Left ventricle myocardium inferior (tissue), 1 donor: ENCODE measurements at regions not wholly inside any gene's neighbourhood (a gene's known extent, or its start where the extent isn't known, plus 50 kb on each side); places are given as distances from the start of the nearest gene placed in this dataset.

Experiments
- DNase-seq: peaks from one replicate; pipeline ENCODE4 v3.0.0-alpha.2; 2020
- H3K27ac ChIP-seq: fragments of 200-600 bp; replicated peaks from 2 replicates; pipeline ENCODE4 v1.8.0; 2021
- H3K27me3 ChIP-seq: fragments of 200-600 bp; 2 replicates; pipeline ENCODE4 v1.8.0; 2021; ENCODE audit warnings: low read depth
- H3K36me3 ChIP-seq: fragments of 200-600 bp; 2 replicates; pipeline ENCODE4 v1.8.0; 2021
- H3K4me1 ChIP-seq: fragments of 200-600 bp; 2 replicates; pipeline ENCODE4 v1.8.0; 2021
- H3K4me3 ChIP-seq: fragments of 200-600 bp; 2 replicates; pipeline ENCODE4 v1.8.0; 2021; ENCODE audit warnings: mild to moderate bottlenecking, moderate library complexity
- H3K9me3 ChIP-seq: fragments of 200-600 bp; replicated peaks from 2 replicates; pipeline ENCODE4 v1.8.0; 2021
- CTCF ChIP-seq: fragments of 200-600 bp; IDR thresholded peaks from 2 replicates; pipeline ENCODE4 v1.8.0; 2021; ENCODE audit warnings: antibody characterized with exemption, mild to moderate bottlenecking, borderline replicate concordance
- intact Hi-C: fragments of 100-400 bp; cut with micrococcal nuclease; formaldehyde crosslinking; loops from one replicate; pipeline ENCODE4 v1.11.0; 2022
- donor health status: DM: no; HTN: yes; CAD: no; lungs with severe emphysema.

- intact Hi-C loops, result no loop called here
Observed at GRCh38 chr2:88810488-88810887, 119.0 kb downstream of the RPIA start.

GRCh38 chr2:88811233-88811632 is 119.8 kb downstream of the RPIA start:
- H3K9me3 ChIP-seq, result peaks cover 12% of the 10 kb centered on the region
- TF ChIP-seq CTCF, result no peak
- intact Hi-C loops, result no loop called here
- peaks cover 29% of the 10 kb centered on the region for H3K27me3 ChIP-seq
- no peak overlapping the region for H3K4me3 ChIP-seq
- no peaks in the 10 kb centered on the region for H3K4me1 ChIP-seq
- no peaks in the 10 kb centered on the region for H3K36me3 ChIP-seq
- no peak for DNase-seq
- H3K27ac ChIP-seq, result no peak overlapping the region

More at GRCh38 chr2:88810488-88810887, 119.0 kb downstream of the RPIA start:
- no peak for DNase-seq
- Histone ChIP-seq H3K4me3 (no peak overlapping the region), H3K9me3 (peaks cover 4% of the 10 kb centered on the region), H3K27ac (no peak overlapping the region), H3K4me1 (no peaks in the 10 kb centered on the region), H3K36me3 (no peaks in the 10 kb centered on the region), H3K27me3 (peaks cover 29% of the 10 kb centered on the region)
- no peak for TF ChIP-seq CTCF

- no peak for TF ChIP-seq CTCF
- intact Hi-C loops, result no loop called here
- Histone ChIP-seq H3K36me3 (no peaks in the 10 kb centered on the region), H3K9me3 (peaks cover 16% of the 10 kb centered on the region), H3K27ac (no peak overlapping the region), H3K27me3 (peaks cover 29% of the 10 kb centered on the region), H3K4me3 (no peak overlapping the region), H3K4me1 (no peaks in the 10 kb centered on the region)
- DNase-seq, result no peak
Observed at GRCh38 chr2:88811681-88812080, 120.2 kb downstream of the RPIA start.

GRCh38 chr2:88813612-88814011 is 122.1 kb downstream of the RPIA start:
- H3K4me3 ChIP-seq, result no peak overlapping the region
- H3K4me1 ChIP-seq, result peaks cover 3% of the 10 kb centered on the region
- intact Hi-C loops, result no loop called here
- peaks cover 14% of the 10 kb centered on the region for H3K27me3 ChIP-seq
- DNase-seq, result no peak
- TF ChIP-seq CTCF, result no peak
- H3K27ac ChIP-seq, result no peak overlapping the region
- H3K9me3 ChIP-seq, result peaks cover 20% of the 10 kb centered on the region
- no peaks in the 10 kb centered on the region for H3K36me3 ChIP-seq

- intact Hi-C loops, result no loop called here
- H3K27ac ChIP-seq, result no peak overlapping the region
- peaks cover 20% of the 10 kb centered on the region for H3K9me3 ChIP-seq
- H3K36me3 ChIP-seq, result no peaks in the 10 kb centered on the region
- H3K27me3 ChIP-seq, result peaks cover 10% of the 10 kb centered on the region
- no peak for DNase-seq
- H3K4me1 ChIP-seq, result peaks cover 3% of the 10 kb centered on the region
- no peak for TF ChIP-seq CTCF
- no peak overlapping the region for H3K4me3 ChIP-seq
Observed at GRCh38 chr2:88815282-88815681, 123.8 kb downstream of the RPIA start.

- no peak for TF ChIP-seq CTCF
- Histone ChIP-seq H3K27ac (no peak overlapping the region), H3K36me3 (no peaks in the 10 kb centered on the region), H3K27me3 (peaks cover 10% of the 10 kb centered on the region), H3K4me3 (no peak overlapping the region), H3K4me1 (peaks cover 3% of the 10 kb centered on the region), H3K9me3 (peaks cover 20% of the 10 kb centered on the region)
- intact Hi-C loops, result no loop called here
- DNase-seq, result no peak
Observed at GRCh38 chr2:88815697-88816096, 124.2 kb downstream of the RPIA start.
